SJSA1 (cell line): ENCODE measurements at regions not wholly inside any gene's neighbourhood (a gene's known extent, or its start where the extent isn't known, plus 50 kb on each side); places are given as distances from the start of the nearest gene placed in this dataset.
A peak's percentile ranks its signal among the peaks of the same experiment; 100 is the strongest.
"Not testable (repeated sequence)": the region's sequence is repeated elsewhere in the genome, so short reads cannot be mapped to it uniquely, and the experiment has no call there.

Experiments used
- DNase-seq, 2 experiments: peaks; one replicate each; pipeline ENCODE4 v3.0.0-alpha.2; 2015 to 2020; ENCODE audit warnings: low spot score in 2 of 2, low read depth in 1 of 2
- H3K27ac ChIP-seq: fragments of 250-450 bp; sonication (Bioruptor Pico); 2 replicates; pipeline ENCODE4 v1.5.1; 2020; ENCODE audit warnings: mild to moderate bottlenecking, moderate library complexity
- H3K27me3 ChIP-seq: fragments of 250-450 bp; sonication (Bioruptor Pico); replicated peaks from 2 replicates; pipeline ENCODE4 v1.5.1; 2020; ENCODE audit warnings: mild to moderate bottlenecking, moderate library complexity
- H3K36me3 ChIP-seq: fragments of 250-450 bp; sonication (Bioruptor Pico); 2 replicates; pipeline ENCODE4 v1.5.1; 2020; ENCODE audit warnings: mild to moderate bottlenecking
- H3K4me1 ChIP-seq: fragments of 250-450 bp; sonication (Bioruptor Pico); replicated peaks from 2 replicates; pipeline ENCODE4 v1.6.1; 2021; ENCODE audit warnings: mild to moderate bottlenecking
- H3K4me3 ChIP-seq: fragments of 250-450 bp; sonication (Bioruptor Pico); 2 replicates; pipeline ENCODE4 v1.5.1; 2020; ENCODE audit warnings: mild to moderate bottlenecking
- H3K9me3 ChIP-seq: fragments of 250-450 bp; sonication (Bioruptor Pico); replicated peaks from 2 replicates; pipeline ENCODE4 v1.5.1; 2020; ENCODE audit warnings: mild to moderate bottlenecking

DNA sequence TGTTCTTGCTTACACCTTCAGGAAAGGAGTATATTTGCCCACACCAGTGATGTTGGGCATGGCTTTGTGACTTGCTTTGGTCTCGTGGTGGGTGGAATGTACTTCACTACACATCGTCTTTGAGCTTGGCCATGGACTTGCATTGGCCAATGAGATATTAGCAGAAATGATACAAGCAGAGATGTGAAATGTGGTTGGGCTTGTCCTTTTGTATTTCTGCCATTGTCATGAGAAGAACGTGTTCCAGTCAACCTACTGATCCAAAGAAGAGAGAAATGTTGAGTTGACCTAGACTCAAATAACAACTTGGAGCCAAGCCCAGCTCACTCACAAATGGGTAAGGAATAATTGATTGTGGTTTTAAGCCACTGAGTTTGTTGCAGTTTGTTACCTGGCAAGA lies 138.4 kb upstream of the ARX start:
- DNase-seq: no peak
- no peaks in the 10 kb centered on the region for H3K36me3 ChIP-seq
- H3K27ac ChIP-seq: no peak overlapping the region
- no peaks in the 10 kb centered on the region for H3K27me3 ChIP-seq
- no peaks in the 10 kb centered on the region for H3K4me1 ChIP-seq
- no peaks in the 10 kb centered on the region for H3K9me3 ChIP-seq
- no peak overlapping the region for H3K4me3 ChIP-seq

DNA sequence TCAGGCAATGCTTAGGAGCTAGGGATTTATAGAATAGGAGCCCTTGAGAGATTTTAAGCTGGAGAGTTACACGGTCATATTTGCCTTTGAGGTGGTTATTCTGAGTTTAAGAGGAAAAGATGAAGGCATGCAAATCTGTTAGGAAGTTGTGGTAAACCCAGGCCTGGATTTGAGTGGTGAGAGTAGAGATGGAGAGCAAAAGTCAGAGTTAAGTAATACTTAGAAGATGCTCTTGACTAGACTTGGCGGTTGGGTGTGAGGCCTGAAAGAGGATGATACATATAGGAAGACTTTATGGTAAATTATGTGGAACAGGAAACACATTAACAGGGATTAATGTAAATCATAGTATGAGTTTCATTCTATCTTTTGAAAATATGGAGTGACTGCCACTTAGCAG lies 136.0 kb upstream of the ARX start:
- Histone ChIP-seq H3K27me3 (no peaks in the 10 kb centered on the region), H3K4me1 (no peaks in the 10 kb centered on the region), H3K27ac (no peak overlapping the region), H3K36me3 (no peaks in the 10 kb centered on the region), H3K9me3 (no peaks in the 10 kb centered on the region), H3K4me3 (no peak overlapping the region)
- no peak for DNase-seq

DNA sequence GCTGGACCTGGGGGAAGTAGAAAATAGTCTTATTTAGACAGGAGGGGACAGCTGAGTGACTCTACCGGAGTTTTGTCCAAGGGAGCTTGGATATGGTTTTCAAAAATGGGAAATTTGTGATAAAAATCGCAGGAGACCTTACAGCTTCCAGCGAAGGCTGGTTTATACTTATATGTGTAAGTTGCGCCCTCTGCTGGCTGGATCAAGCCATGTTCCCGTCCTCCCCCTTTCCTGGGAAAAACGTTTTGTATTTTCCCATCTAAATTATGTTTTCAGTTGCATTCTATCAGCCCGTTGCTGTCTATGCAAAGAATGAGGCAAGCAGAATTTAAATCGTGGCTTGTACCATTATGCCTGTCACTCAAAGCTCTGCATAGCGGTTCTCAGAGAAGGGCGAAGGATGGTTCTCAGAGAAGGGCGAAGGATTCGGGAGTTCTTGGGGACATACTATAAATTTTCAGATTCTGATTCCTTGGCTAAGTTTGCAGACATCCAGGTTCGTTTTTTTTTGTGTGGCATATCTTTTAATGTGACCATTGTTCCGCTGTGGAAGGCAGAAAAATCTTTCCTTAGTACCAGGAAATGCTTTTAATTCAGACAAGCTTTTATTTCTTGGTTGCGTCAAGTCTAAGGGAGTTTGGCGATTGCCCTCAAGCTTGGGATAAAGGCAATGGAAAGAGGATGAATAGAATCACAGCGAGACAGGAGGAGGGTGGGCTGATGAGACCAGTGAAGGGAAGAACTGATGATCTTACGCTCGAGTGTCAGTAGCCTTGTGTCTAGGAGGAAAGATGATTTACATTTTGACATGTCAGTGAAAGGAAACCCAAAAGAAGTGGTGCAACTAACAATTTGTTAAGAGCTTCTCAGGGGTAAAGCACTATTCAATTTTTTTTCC lies 128.5 kb upstream of the ARX start:
- Histone ChIP-seq H3K4me1 (no peaks in the 10 kb centered on the region), H3K27ac (no peak overlapping the region), H3K36me3 (no peaks in the 10 kb centered on the region), H3K27me3 (no peaks in the 10 kb centered on the region), H3K4me3 (no peak overlapping the region), H3K9me3 (no peaks in the 10 kb centered on the region)
- DNase-seq: peak; percentile 18 to 41

DNA sequence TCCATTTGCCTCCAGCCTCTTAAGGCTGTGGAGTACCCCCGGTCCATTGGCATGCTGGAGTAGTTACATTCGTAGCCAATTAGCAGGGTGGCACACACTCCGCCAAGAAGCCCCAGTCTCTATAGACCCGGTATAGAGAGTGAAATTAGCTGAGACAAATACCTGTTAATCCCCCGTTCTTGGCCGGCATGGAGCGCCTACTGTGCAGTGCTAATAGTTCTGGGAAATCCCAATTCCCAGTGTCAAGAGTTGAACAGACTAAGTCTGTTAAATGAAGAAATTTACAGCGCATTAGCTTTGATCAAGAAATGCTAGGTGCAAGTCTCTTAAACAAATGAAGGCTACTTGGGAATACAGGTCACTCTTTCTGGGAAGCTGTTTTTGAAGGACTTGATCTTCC lies 127.8 kb upstream of the ARX start:
- no peak for DNase-seq
- Histone ChIP-seq H3K27me3 (no peaks in the 10 kb centered on the region), H3K9me3 (no peaks in the 10 kb centered on the region), H3K4me3 (no peak overlapping the region), H3K36me3 (no peaks in the 10 kb centered on the region), H3K27ac (no peak overlapping the region), H3K4me1 (no peaks in the 10 kb centered on the region)

DNA sequence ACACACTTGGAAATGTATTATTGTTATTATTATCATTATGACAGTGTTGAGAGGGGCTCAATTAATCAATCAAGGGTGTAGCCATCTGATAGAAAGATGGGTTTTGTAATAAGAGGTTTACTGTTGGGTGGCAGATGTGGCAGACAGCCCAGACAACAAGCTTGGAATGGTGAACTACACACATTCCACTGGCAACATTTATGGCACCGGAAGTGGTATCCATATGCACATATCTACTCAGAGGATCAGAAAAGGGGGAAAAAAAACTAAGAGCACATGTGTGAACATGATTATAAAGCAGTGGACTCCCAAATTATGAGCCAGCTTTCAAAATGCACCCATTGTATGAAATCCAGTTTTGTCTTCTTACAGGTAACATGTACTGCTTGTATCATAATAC lies 125.9 kb upstream of the ARX start:
- Histone ChIP-seq H3K4me1 (no peaks in the 10 kb centered on the region), H3K9me3 (no peaks in the 10 kb centered on the region), H3K36me3 (no peaks in the 10 kb centered on the region), H3K27me3 (no peaks in the 10 kb centered on the region), H3K27ac (no peak overlapping the region), H3K4me3 (no peak overlapping the region)
- DNase-seq: no peak

DNA sequence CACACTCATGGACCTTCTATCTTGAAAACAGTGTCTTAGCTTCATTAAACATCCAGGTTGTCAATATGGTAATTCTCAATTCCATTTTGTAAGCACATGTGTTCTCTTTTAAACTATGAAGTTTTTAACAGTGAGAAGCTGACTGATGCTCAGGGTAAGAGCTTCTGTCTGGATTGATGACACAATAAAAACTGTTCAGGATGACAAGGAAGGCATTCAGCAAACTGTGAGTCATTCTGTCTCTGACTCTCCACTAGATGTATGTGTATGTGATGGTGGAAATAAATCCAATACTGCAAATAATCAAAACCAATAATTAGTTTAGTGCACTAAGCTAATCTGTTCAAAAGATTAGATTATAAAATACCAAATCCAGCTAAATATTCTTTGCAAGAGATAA lies 115.3 kb upstream of the ARX start:
- Histone ChIP-seq H3K4me3 (no peak overlapping the region), H3K4me1 (no peaks in the 10 kb centered on the region), H3K27me3 (no peaks in the 10 kb centered on the region), H3K9me3 (no peaks in the 10 kb centered on the region), H3K36me3 (no peaks in the 10 kb centered on the region), H3K27ac (no peak overlapping the region)
- no peak for DNase-seq

DNA sequence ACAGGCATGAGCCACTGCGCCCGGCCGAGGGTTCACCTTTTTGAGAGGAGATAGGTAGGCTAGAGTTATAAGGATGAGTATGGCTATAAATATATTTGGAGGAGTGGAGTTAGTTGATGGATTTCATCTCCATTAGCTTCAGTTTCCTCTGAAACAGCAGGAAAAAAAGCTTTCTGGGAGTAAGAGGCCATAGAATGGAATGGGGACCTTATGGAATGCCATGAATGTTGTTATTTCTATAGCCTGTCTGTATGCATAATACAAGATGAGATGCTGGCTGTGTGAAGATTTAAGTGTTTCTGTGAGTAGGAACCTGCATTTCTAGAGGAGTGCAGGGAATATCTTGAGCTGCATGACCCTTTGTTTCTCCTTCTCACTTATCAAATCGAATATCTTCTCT lies 114.9 kb upstream of the ARX start:
- no peaks in the 10 kb centered on the region for H3K4me1 ChIP-seq
- no peak overlapping the region for H3K4me3 ChIP-seq
- no peak for DNase-seq
- H3K27me3 ChIP-seq: no peaks in the 10 kb centered on the region
- no peaks in the 10 kb centered on the region for H3K36me3 ChIP-seq
- H3K9me3 ChIP-seq: no peaks in the 10 kb centered on the region
- no peak overlapping the region for H3K27ac ChIP-seq

DNA sequence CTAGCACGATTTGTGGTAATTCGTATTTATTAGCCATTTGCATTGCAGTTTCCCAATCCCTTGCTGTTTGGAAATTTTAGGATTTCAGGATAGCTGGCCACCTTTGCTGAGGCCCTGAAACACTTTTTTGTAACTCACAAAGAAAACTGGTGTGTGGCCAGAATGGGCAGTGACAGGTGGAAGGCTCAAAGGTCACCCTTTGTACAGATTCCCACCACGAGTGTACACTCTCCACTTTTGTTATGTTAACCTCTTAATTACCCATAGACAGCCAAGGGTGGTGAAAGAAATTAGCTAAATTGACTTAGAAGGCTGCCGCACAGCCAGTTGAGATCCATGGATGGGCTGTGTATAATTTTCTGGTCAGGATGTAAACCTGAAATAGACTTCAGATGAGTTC lies 109.7 kb upstream of the ARX start:
- Histone ChIP-seq H3K27me3 (no peaks in the 10 kb centered on the region), H3K27ac (no peak overlapping the region), H3K4me3 (no peak overlapping the region), H3K4me1 (no peaks in the 10 kb centered on the region), H3K9me3 (no peaks in the 10 kb centered on the region), H3K36me3 (no peaks in the 10 kb centered on the region)
- no peak for DNase-seq

DNA sequence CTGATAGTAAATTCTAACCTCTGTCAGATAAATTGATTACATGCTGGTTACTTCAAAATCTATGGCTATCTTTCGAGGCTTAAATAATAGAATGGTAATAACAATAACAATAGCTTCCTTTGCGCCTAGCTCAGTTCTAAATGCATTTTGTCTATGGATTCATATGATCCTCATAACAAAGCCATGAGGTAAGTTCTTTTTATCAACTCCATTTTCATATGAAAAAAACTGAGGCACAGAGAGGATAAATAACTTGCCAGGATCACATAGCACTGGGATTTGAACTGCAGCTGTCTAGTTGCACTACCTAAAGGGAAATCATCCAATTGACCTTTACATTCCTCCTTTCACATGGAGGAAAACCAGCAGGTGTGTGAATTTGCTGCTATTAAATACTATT lies 108.6 kb upstream of the ARX start:
- H3K27me3 ChIP-seq: no peaks in the 10 kb centered on the region
- no peak overlapping the region for H3K27ac ChIP-seq
- H3K4me1 ChIP-seq: no peaks in the 10 kb centered on the region
- H3K9me3 ChIP-seq: no peaks in the 10 kb centered on the region
- no peak overlapping the region for H3K4me3 ChIP-seq
- H3K36me3 ChIP-seq: no peaks in the 10 kb centered on the region
- no peak for DNase-seq

DNA sequence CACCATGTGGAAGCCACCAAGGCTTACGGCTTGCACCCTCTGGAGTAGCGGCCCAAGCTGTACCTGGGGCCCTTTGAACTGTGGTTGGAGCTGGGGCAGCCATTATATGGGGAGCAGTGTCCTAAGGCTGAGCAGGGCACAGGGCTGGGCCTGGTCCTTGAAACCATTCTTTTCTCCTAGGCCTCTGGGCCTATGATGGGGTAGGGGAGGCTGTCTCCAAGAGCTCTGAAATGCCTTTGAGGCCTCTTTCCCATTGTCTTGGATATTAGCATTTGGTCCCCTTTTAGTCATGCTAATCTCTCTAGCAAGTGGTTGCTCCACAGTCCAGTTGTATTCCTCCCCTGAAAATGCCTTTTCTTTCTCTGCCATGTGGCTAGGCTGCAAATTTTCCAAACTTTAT lies 96.4 kb upstream of the ARX start:
- no peaks in the 10 kb centered on the region for H3K9me3 ChIP-seq
- H3K27me3 ChIP-seq: no peaks in the 10 kb centered on the region
- no peaks in the 10 kb centered on the region for H3K4me1 ChIP-seq
- H3K27ac ChIP-seq: no peak overlapping the region
- no peak overlapping the region for H3K4me3 ChIP-seq
- DNase-seq: no peak
- no peaks in the 10 kb centered on the region for H3K36me3 ChIP-seq

DNA sequence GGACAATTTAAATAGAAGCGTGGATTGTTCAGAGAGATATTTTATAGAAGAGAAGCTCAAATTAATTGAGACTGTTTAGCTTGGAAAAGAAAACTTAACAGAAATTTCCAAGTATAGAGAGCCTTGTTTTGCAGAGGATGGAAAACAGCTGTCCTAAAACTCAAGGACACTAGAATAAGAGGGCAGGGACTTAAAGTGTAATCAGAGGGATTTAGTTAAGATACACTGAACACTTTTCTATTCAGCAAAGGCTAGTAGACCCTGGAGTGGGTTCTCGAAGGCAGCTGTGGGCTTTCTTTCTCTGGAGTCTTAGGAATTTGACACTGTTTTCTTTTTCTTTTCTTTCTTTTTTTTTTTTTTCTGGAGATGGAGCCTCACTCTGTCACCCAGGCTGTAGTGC lies 92.7 kb upstream of the ARX start:
- no peaks in the 10 kb centered on the region for H3K27me3 ChIP-seq
- no peak for DNase-seq
- H3K36me3 ChIP-seq: no peaks in the 10 kb centered on the region
- no peak overlapping the region for H3K4me3 ChIP-seq
- H3K4me1 ChIP-seq: no peaks in the 10 kb centered on the region
- no peak overlapping the region for H3K27ac ChIP-seq
- no peaks in the 10 kb centered on the region for H3K9me3 ChIP-seq

DNA sequence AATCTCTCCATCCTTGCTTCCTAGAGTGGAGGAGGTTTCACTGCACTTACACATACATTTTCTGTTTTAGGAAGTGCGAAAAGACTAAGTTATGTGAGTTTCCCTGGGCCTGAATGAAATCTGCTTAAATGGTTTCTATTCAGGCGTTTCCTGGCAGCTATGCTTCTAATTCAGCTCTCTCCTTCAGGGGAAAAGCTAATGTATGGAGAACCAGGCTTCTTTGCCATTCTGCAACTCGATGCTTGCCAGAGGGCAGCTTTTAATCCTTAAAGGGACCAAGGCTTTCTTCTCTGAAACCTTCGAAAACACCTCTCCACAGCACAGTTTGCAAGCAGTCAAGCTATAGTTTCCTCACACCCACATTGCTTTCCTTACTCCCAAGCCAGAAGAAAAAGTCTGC lies 89.5 kb upstream of the ARX start:
- Histone ChIP-seq H3K9me3 (no peaks in the 10 kb centered on the region), H3K27ac (no peak overlapping the region), H3K4me3 (no peak overlapping the region), H3K27me3 (no peaks in the 10 kb centered on the region), H3K36me3 (no peaks in the 10 kb centered on the region), H3K4me1 (no peaks in the 10 kb centered on the region)
- DNase-seq: no peak

DNA sequence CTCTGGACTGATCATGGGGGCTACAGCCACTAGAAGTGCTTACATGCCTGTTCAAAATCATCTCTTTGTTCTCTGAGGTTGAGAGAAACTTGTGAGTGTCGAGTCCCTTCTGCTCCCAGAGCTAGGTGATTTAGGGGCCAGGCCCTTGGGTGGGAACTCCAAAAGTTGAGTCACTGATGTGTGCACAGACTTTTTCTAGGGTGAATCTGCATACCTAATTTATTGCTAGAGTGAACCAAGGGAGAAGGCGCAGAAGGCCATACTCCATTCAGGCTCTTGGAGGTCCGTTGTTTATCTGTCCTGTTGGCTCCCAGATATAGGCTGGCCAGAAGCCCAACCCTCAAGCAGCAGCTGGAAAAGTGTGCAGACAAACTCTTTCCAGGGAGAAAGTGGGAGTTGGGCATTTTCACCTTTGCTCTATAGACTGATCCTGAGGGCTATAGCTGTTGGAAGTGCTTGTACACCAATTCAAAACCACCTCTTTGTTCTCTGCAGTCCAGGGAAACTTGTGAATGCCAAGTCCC lies 80.8 kb upstream of the ARX start:
- Histone ChIP-seq H3K4me3 (no peak overlapping the region), H3K9me3 (no peaks in the 10 kb centered on the region), H3K4me1 (no peaks in the 10 kb centered on the region), H3K27ac (no peak overlapping the region), H3K36me3 (no peaks in the 10 kb centered on the region), H3K27me3 (no peaks in the 10 kb centered on the region)
- no peak for DNase-seq

DNA sequence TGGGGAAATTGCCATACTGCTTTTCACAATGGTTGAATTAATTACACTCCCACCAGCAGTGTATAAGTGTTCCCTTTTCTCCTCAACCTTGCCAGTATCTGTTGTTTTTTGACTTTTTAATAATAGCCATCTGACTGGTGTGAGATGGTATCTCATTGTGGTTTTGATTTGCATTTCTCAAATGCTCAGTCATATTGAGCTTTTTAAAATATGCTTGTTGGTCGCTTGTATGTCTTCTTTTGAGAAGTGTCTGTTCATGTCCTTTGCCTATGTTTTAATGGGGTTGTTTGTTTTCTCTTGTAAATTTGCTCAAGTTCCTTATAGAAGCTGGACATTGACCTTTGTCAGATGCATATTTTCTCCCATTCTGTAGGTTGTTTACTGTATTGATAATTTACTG lies 75.4 kb upstream of the ARX start:
- not testable (repeated sequence) for H3K36me3 ChIP-seq, H3K27ac ChIP-seq, H3K27me3 ChIP-seq, H3K4me1 ChIP-seq, H3K4me3 ChIP-seq, H3K9me3 ChIP-seq, DNase-seq

DNA sequence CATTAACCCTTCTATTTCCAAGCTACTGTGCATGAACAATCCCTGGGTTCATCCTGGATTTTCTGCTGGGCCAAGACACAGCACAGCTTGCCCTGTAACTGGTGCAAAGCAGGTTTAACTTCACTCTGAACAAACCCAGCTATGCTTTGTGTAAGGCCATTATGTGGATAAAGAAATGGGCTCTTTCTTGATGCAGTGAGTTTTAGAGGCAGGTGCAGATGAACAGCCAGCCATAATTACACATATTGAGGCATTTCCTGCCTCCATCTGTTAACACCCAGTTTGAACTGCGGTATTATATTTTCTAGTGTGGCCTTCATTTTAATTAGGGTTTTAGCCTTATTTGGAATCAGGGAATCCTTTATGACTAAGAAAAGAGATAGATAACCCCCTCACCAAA lies 68.7 kb upstream of the ARX start:
- DNase-seq: no peak
- Histone ChIP-seq H3K4me3 (no peak overlapping the region), H3K9me3 (no peaks in the 10 kb centered on the region), H3K36me3 (no peaks in the 10 kb centered on the region), H3K27ac (no peak overlapping the region), H3K27me3 (no peaks in the 10 kb centered on the region), H3K4me1 (no peaks in the 10 kb centered on the region)
